Gastrocnemius medialis (tissue), 4 donors: ENCODE measurements at regions not wholly inside any gene's neighbourhood (a gene's known extent, or its start where the extent isn't known, plus 50 kb on each side); places are given as distances from the start of the nearest gene placed in this dataset.

Experiments used
- CTCF ChIP-seq, 5 experiments: fragments of 450-650 bp in 3 of 5; fragments of 200-600 bp in 2 of 5; sonication (generic) in 2 of 5; IDR thresholded peaks in 4 of 5; conservative IDR thresholded peaks in 1 of 5; 1 replicate in 4 of 5; 2 replicates in 1 of 5; pipeline ENCODE4 v1.5.1; 2016 to 2019; ENCODE audit warnings: antibody characterized with exemption in 5 of 5, mild to moderate bottlenecking in 3 of 5, moderate library complexity in 3 of 5
- POLR2A ChIP-seq, 2 donors: fragments of 450-650 bp; IDR thresholded peaks; one replicate each; pipeline ENCODE4 v1.6.1; 2017; ENCODE audit warnings: antibody characterized with exemption in 2 of 2, mild to moderate bottlenecking in 2 of 2, moderate library complexity in 2 of 2

- no peak for TF ChIP-seq CTCF (IDR thresholded peaks at IDR 0.05 in 4 of 5, conservative IDR thresholded peaks at IDR 0.05 in 1 of 5)
- TF ChIP-seq POLR2A (IDR thresholded peaks at IDR 0.05): no peak
These were observed 279.0 kb downstream of the SRBD1 start for GRCh38 chr2:45332094-45332493.
